OCI-LY1 (cell line): ENCODE measurements at regions not wholly inside any gene's neighbourhood (a gene's known extent, or its start where the extent isn't known, plus 50 kb on each side); places are given as distances from the start of the nearest gene placed in this dataset.

Experiments
- EZH2 ChIP-seq: fragments of 200-600 bp; sonication (generic), shearing (Covaris generic); IDR thresholded peaks from 2 replicates; pipeline ENCODE4 v1.8.0; 2017; ENCODE audit warnings: borderline replicate concordance, mixed run types, mild to moderate bottlenecking, antibody characterized with exemption, low read length, moderate library complexity, mixed read lengths
- TF ChIP-seq, protein P1 (sequence below): fragments of 200-600 bp; sonication (generic), shearing (Covaris generic); IDR thresholded peaks from 2 replicates; pipeline ENCODE4 v1.5.1; 2017; ENCODE audit warnings: mild to moderate bottlenecking, antibody characterized with exemption, low read length, moderate library complexity, mixed read lengths

DNA sequence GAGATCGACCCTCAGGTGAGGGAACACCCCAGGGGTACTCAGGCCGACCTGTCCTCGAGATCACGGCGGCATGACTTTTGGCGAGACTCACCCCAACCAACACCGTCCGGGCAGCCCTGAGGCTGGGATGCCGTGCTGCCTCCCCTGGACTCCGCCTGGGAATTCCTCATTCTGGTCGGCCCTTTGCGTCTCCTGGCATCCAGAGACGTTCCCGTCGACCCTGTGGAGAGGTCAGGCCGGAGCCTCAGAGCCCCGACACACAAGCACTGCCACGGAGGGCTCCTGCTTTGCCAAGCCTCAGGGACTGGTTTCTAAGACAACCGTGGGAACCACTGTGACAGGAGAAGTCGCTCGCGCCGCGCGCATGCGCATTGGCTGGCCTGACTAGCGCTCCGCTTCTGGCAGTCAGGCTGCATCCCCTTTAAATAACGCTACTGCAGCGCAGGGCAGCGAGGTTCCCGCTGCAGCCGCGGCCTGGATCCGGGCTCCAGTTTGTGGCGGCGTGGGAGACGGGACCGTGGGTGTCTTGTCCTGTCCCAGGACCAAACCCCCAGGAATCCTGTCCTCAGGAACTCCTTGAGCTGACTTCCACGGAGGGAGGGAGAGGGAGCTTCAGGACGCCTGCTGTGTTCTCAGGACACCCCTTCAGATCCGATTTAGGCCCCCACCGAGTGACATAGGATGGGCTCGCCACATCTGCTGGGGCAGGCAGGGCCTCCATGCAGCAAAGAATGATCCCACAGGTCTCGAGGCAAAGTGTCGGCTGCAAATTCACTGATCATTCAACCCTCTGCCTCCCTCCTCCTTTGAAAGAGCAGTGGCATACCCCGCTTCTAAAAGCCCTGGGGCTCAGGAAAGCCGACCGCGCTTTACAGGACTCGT is 163.2 kb upstream of the ZNF337 start:
- TF ChIP-seq EZH2: no peak
- TF ChIP-seq, protein P1, sequence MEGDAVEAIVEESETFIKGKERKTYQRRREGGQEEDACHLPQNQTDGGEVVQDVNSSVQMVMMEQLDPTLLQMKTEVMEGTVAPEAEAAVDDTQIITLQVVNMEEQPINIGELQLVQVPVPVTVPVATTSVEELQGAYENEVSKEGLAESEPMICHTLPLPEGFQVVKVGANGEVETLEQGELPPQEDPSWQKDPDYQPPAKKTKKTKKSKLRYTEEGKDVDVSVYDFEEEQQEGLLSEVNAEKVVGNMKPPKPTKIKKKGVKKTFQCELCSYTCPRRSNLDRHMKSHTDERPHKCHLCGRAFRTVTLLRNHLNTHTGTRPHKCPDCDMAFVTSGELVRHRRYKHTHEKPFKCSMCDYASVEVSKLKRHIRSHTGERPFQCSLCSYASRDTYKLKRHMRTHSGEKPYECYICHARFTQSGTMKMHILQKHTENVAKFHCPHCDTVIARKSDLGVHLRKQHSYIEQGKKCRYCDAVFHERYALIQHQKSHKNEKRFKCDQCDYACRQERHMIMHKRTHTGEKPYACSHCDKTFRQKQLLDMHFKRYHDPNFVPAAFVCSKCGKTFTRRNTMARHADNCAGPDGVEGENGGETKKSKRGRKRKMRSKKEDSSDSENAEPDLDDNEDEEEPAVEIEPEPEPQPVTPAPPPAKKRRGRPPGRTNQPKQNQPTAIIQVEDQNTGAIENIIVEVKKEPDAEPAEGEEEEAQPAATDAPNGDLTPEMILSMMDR: no peak
